ENCODE measurements at regions not wholly inside any gene's neighbourhood (a gene's known extent, or its start where the extent isn't known, plus 50 kb on each side); places are given as distances from the start of the nearest gene placed in this dataset.
"Not testable (repeated sequence)": the region's sequence is repeated elsewhere in the genome, so short reads cannot be mapped to it uniquely, and the experiment has no call there.

DNA sequence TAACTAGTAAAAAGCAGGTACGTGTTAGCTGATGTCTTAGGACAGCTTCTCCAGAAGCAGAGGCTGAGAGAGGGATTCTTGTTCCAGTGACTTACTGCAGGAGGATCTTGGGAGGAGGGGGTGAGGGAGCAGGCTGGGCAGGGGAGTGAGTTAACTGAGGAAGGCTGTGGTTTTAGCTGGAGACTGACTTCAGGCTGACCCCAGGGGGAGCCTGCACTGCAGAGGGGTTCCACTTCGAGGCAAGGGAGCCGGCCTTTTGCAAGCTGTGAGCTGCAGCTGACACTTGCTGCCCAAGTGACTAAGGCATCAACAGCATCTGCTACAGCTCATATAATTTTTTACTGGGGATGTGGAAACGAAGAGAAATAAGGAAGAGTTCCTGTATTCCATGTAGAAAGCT, 50.4 kb upstream of the SOD1 start:
- in situ Hi-C loops (cut with HindIII; ENCODE audit: low sequenced_read_pairs) = no loop called here

DNA sequence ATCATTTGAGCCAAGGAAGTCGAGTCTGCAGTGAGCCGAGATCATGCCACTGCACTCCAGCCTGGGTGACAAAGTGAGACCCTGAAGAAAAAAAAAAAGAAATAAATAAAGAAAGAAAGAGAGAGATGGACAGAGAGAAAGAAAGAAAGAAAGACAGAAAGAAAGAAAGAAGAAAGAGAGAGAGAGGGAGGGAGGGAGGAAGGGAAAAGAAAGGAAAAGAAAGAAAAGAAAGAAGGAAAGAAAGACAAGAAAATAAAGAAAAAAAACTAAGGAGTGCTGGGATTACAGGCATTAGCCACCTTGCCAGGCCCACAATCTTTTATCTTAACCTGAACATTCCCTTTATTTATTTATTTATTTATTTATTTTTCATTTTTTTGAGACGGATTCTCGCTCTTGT, 51.7 kb upstream of the SOD1 start:
- in situ Hi-C loops (cut with HindIII; ENCODE audit: low sequenced_read_pairs) = no loop called here

DNA sequence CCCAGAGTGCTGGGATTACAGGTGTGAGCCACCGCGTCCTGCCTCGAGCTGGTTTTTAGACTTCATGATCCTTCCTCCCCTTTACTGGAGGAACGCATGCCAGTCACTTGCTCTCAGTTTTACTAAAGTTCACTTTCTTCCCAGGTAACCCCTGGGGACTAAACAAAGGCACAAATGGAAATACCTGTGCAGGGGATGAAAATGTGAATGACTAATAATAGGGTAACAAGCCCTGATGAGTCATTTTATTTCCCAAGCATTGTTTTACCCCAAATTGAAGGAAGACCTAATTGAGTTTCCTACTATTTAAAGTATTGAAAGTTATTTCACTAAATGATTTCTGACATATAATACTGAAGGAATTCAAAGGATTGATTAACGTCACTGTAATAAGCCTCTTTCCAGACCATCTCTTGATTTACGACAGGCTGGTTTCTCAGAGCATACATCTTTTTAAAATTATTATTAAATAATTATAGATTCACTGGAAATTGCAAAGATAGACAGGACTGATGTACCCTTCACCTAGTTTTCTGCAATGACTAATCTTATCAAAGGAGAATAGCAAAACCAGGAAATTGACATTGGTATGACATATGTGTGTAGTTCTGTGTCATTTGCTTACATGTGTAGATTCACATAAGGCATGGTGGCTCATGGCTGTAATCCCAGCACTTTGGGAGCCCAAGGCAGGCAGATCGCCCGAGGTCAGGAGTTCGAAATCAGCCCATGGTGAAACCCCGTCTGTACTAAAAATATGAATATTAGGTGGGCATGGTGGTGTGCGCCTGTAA, 53.2 kb upstream of the SOD1 start:
- in situ Hi-C loops (cut with HindIII; ENCODE audit: low sequenced_read_pairs) = no loop called here

DNA sequence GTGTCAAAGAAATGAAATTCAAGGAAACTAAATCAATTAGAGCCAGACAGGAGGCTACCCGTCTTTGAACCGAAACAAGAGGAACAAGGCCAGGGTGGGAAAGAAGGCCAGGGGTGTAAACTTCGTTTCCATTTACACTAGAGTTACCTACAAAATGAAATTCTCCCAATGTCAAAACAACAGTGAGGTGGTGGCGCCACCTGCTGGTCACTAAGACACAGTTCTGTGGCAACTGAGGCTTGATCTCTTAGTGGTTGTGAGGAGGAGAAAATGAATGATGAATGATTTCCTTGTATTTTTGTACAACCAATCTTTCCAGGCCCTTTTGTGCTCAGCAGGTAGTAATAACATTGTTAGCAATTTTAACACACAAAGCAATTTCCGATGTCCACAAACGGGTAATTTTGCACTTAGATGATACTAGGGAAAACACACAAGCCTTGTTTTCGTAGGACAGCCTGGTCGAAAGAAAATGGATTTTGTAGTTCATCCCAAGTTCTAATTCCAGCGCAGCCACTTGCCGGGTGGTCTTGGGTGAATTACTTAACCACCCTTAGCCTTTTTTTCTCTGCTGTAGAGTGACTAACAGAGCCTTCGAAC, 54.8 kb upstream of the SOD1 start:
- in situ Hi-C loops (cut with HindIII; ENCODE audit: low sequenced_read_pairs) = no loop called here

DNA sequence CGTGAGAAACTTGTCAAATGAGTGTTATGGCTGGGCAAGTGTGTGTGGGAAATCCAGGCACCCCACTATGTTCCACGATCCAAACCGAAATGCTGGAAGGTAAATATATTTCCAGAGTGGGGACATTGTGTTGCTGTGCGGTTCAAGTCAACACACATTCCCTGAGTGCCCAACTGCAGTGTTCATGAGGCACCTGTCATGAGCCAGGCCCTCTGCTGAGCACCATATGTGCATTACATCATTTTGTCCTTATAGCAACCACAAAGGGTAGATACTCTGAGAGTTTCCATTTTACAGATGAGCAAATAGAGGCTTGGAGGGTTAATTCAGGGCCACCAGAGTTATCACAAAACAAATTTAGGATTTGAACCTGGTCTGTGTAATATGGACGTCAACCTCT, 59.9 kb upstream of the SOD1 start:
- in situ Hi-C loops (cut with HindIII; ENCODE audit: low sequenced_read_pairs) = no loop called here

DNA sequence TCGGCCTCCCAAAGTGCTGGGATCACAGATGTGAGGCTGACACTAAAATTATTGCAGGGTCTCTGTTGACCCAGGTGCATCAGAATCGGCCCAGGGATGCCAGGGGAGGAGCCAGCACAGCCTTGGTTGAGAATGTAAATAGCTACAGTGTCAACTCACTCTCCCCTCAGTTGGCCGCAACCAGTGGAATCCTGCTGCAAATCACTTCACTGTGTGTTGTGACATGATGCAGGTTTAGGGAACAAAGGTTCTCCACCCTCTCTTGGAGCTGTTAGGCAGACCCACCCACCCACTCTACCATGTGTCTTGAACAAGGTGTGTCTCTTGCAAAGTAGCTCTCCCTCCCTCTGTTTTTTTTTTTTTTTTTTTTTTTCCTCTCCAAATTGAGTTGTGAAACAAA, 60.5 kb upstream of the SOD1 start:
- in situ Hi-C loops (cut with HindIII; ENCODE audit: low sequenced_read_pairs) = no loop called here

DNA sequence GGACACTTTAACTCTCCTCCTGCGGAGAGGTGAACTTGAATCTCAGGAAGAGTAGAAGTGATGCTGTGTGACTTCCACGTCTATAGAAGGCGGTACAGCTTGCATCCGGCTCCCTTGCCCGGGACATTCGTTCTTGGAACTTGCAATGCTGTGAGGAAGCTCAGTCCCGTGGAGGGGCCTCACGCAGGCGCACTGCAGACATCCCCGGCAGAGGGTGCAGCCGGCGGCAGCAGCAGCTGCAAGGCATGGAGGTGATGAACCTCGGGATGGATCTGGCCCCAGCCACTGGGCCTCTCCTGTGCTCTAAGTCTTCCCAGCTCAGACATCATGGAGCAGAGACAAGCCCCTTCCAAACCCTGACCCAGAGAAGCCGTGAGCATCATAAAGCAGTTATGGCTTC, 61.8 kb upstream of the SOD1 start:
- in situ Hi-C loops (cut with HindIII; ENCODE audit: low sequenced_read_pairs) = no loop called here

DNA sequence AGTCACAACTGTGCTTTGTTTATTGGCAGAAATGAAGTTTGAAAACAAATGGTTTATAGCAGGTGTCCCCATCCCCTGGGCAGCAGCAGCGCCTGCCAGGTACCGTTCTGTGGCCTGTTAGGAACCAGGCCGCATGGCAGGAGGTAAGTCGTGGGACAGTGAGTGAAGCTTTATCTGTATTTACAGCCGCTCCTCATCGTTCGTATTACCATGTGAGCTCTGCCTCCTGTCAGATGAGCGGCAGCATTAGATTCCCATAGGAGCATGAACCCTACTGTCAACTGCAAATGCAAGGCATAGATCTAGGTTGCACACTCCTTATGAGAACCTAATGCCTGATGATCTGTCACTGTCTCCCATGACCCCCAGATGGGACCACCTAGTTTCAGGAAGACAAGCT, 63.4 kb upstream of the SOD1 start:
- in situ Hi-C loops (cut with HindIII; ENCODE audit: low sequenced_read_pairs) = no loop called here

DNA sequence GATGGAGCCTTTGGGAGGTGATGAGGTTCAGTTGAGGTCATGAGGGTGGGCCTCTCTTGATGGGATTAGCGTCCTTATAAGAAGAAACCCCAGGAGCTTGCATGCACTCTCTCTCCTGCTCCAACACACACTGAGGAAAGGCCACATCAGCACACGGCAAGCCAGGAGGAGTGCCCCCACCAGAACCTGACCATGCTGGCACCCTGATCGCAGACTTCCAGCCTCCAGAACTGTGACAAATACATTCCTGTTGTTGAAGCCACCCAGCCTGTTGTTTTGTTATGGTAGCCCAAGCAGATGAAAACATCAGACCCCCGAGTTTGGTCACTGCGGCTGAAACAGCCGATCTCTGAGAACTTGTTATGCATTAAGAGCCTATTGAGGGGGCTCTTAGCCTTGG, 64.8 kb upstream of the SOD1 start:
- in situ Hi-C loops (cut with HindIII; ENCODE audit: low sequenced_read_pairs) = no loop called here

DNA sequence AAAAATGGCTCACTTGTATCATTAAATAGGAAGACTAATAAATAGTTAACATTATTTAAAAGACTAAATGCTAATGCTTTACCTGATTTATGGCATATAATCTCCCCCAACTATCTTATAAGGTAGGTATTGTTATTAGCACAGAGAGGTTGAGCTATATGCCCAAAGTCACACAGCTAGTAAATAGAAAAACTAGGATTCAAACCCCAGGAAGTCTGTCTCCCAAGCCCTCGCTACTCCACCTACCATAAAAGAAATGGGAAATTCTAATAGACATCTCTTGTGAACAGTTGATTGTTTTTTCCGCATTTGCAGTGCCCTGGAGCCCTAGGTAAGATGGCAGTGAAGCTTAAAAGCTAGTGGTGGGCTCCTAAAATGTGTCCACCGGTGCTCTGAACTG, 65.2 kb upstream of the SOD1 start:
- in situ Hi-C loops (cut with HindIII; ENCODE audit: low sequenced_read_pairs) = no loop called here

DNA sequence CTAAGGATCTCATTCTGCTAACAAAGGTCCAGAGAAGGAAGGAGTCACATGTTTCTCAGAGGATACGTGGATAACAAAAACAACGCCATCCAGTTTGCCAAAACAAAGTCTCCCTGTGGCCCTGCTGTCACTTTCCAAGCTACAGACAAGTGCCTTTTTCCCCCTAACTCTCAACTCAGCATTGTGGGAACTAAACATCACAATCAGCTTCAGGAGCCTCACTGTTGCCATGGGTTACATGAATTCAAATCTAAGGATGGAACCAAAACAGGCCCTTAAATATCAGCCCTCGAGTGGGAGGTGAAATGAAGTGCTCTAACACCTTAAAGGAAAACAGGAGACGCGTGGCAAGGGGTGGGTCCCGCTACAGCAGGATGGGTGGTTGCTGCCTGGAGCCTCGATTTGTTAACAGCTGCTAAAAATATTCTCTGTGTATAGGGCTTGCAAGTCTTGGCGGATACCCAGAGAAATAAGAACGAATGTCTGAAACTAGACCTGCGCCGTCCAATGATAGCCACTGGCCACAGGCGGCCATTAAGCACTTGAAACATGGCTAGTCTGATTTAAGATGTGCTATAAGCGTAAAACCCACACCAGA, 66.4 kb upstream of the SOD1 start:
- in situ Hi-C loops (cut with HindIII; ENCODE audit: low sequenced_read_pairs) = no loop called here

DNA sequence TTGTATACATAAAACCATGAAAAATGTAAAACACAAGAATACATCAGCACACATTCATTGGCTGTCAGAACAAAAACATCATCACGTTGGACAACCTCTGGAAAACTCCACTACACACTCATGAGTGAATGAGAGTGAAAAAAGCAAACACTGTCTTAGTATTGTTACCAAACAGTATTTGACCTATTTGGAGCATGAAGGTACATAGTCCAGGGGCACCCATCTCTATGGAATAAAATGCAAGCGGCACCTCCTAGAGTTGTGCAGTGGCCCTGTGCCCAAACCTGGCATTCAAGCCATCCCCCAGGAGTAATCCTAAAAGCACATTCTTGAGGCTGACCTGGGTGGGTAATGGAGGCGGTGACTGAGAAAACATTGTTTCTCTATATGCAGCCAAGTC, 67.0 kb upstream of the SOD1 start:
- in situ Hi-C loops (cut with HindIII; ENCODE audit: low sequenced_read_pairs) = no loop called here

DNA sequence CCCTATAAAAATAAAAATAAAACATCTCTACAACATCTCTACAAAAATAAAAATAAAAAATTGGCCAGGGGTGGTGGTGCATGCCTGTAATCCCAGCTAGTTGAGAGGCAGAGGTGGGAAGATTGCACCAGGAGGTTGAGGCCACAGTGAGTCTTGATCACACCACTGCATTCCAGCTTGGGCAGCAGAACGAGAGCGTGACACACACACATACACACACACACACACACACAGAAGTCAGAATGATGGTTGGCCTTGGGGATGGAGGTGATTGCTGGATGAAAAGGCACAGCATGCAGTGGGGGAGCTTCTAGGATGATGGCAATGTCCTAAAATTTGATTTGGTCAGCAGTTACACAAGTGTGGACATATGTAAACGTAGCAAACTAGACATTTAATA, 69.7 kb upstream of the SOD1 start:
- in situ Hi-C loops (cut with HindIII; ENCODE audit: low sequenced_read_pairs) = no loop called here

DNA sequence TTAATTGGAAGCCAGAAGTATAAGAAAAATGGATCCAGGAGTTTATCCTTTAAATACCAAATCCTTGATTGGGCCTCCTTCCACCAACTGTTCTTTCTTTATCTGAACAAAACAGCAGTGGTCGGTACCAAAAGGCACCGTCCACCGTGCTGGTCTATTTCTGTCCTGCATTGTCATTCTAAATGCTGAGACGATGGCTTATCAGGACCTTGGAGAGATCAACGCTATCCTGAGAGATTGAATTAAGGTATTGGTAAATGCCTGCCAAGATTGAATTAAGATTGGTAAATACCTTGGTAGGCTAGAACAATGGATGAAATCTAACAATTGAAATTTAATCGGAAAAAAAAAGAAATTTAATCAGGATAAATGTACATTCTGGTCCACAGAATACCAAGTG, 73.4 kb upstream of the SOD1 start:
- in situ Hi-C loops (cut with HindIII; ENCODE audit: low sequenced_read_pairs) = no loop called here

DNA sequence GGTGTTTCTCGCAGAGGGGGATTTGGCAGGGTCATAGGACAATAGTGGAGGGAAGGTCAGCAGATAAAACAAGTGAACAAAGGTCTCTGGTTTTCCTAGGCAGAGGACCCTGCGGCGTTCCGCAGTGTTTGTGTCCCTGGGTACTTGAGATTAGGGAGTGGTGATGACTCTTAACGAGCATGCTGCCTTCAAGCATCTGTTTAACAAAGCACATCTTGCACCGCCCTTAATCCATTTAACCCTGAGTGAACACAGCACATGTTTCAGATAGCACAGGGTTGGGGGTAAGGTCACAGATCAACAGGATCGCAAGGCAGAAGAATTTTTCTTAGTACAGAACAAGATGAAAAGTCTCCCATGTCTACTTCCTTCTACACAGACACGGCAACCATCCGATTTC, 75.6 kb upstream of the SOD1 start:
- in situ Hi-C loops (cut with HindIII; ENCODE audit: low sequenced_read_pairs) = not testable (repeated sequence)

DNA sequence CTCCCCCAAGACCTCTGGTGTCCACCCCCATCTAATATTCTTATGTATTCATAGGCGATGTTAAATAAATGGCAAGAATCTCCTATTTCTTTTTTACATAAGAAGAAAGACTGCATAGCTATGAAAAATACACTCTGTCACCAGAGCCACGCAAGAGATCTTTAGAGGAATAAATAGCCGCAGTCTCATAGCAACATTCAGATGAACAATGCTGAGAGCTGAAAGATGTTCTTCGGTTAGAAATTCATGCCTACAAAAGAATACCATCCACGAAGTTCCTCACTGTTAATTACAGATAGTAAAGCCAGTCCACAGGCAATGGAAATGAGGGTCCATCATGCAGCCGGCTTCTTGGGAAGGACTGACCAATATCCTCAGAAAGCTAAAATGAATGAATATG, 76.0 kb upstream of the SOD1 start:
- in situ Hi-C loops (cut with HindIII; ENCODE audit: low sequenced_read_pairs) = no loop called here

DNA sequence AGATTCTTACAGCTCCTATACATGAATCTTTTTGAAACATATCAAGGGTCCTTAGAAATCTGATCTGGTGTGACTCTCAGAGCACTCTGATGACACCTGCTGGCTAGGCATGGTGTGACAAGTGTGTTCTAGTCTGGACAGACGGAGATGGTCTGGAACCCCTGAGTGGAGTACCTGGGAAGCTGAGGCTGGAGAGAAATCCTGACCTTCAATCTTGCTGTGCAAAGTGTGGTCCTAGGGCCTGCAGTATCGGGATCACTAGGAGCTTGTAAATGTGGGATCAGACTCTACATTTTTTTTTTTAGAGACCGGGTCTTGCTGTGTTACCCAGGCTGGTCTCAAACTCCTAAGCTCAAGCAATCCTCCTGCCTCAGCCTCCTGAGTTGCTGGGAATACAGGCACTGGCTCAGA, 78.6 kb upstream of the SOD1 start:
- in situ Hi-C loops (cut with HindIII; ENCODE audit: low sequenced_read_pairs) = no loop called here

DNA sequence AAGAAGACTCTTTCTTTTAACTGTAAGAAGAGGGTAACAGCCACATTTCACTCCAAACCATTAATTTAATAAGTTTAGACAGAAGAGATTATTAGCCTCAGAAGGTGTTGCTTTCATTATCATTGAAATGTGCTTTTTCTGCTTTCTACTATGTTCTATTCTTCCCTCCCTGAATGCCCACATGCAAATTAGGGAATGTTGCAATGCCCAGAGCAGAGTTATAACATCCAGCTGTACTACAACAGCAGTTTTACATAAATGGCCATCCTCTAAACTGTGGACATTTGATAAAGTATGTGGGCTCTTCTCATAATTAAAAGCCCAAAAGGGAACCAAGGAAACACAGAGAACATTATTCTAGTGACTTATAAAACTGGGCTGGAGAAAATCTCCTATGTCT, 82.2 kb upstream of the SOD1 start:
- in situ Hi-C loops (cut with HindIII; ENCODE audit: low sequenced_read_pairs) = no loop called here

DNA sequence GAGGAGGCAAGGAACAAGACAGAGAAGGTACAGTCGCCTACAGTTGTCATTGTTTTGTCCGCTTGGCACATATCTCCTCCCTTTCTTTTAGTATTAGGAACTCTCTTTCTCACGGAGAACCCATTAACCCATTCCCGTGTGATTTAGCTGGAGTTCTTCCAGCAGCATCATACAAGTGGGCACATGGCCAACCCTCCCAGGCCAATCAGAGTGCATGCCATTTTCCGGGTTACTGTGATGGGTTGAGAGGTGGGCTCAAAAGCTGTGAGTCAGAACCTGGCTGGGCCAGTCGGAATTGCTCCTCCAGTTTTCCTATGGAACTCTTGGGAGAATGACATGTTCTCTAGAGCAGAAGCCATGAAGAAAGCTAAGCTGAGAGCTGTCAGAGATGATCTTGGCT, 83.1 kb upstream of the SOD1 start:
- in situ Hi-C loops (cut with HindIII; ENCODE audit: low sequenced_read_pairs) = no loop called here

DNA sequence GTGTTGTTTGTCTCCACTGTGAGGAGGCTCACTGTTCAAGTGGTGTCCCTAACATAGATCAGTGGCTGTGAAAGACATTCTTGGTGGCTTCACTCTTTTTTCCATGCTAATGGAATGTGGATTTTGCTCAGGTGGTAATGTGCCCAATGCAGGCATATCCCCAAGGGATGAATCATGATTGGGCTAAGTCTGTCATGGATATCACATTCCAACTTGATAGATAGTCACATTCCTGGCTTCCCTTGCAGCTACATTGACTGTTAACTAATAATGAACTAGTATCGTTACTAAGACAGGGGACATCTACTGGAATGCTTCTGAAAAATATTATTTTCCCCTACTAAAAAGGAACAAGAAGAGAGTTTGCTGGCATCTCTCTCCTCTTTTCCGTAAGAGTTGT, 86.3 kb upstream of the SOD1 start:
- in situ Hi-C loops (cut with HindIII; ENCODE audit: low sequenced_read_pairs) = no loop called here

DNA sequence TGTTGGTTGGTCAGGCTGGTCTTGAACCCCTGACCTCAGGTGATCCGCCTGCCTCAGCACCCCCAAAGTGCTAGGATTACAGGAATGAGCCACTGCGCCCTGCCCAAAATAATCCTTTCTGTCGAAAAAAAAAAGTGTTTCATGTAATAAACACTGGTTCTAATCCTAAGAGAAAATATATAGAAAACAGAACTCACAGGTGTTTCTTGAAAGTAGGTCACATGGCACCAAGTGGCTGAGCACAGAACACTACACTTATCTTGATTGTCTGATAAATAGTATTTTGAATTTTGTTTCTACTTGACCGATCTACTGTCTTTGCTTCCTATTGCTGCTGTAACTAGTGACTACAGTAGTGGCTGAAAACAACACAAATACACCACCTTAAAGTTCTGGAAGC, 87.6 kb upstream of the SOD1 start:
- in situ Hi-C loops (cut with HindIII; ENCODE audit: low sequenced_read_pairs) = no loop called here

DNA sequence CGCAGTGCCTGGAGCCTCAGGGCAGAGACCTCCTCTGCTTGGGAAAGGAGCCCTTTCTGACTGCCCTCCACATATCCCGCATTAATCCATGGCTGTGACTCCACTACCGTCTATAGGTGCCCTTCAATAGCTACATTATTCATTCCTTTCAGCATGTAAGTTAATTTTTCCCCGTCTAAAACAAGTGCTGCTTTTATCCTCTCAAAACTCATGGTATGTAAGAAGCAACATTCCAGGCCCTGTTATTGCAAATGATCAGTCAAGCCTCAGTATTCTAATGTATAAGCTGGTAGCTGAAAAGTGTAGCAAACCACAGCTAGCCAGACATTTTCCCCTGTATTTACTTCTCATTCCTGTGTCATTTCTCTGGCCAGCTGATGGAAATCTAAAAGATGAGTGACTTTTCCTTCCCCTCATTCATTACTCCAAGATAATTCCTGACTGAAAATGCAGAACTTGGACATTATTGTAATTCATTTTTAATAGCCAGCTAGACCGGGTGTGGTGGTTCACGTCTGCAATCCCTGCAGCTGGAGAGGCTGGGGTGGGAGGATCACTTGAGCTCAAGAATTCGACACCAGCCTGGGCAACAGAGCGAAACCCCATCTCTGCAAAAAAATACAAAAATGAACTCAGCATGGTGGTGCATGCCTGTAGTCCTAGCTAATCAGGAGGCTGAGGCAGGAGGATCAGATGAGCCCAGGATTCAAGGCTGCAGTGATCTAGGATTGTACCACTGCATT, 88.5 kb upstream of the SOD1 start:
- in situ Hi-C loops (cut with HindIII; ENCODE audit: low sequenced_read_pairs) = no loop called here
